ENCODE measurements at regions not wholly inside any gene's neighbourhood (a gene's known extent, or its start where the extent isn't known, plus 50 kb on each side); places are given as distances from the start of the nearest gene placed in this dataset.

- no peak for FAIRE-seq
Observed at GRCh38 chr11:111019871-111020670, 225.5 kb upstream of the POU2AF2 start.

GRCh38 chr11:111019451-111019850 lies 226.1 kb upstream of the POU2AF2 start:
- no peak for FAIRE-seq

GRCh38 chr11:111018566-111018965 lies 227.0 kb upstream of the POU2AF2 start:
- no peak for FAIRE-seq

DNA sequence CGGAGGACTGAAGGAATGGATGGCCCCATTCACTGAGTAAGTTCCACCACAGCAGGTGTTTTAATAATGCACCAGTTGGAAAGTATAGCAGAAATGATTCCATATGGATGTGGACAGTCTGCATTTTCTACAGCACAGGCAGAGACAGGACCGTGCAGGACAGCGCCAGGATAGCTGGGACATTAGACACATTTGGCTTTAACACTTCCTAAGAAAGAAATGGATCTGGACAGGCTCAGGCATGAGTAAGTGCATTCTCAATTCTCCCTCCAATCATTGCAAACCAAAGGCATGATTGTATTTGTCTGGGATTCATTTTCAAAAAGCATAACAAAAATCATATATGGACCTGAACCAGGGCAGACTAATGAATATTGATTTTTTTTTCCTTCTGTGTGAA lies 233.0 kb upstream of the POU2AF2 start:
- no peak for FAIRE-seq

DNA sequence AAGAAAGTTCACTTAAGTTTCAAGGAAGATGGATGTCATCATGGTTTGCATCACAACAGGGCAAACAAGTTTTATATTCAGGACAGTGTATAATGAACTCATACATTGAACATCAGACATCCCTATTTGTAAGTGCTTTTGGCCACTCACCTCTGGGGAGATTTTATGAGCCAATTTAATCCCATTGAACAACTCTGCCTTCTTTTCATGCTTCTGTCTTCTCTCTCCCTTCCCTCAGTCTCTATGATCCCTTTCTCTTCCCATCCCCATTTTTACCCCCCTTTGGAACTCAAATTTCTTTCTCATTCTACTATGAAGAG lies 234.3 kb upstream of the POU2AF2 start:
- no peak for FAIRE-seq

DNA sequence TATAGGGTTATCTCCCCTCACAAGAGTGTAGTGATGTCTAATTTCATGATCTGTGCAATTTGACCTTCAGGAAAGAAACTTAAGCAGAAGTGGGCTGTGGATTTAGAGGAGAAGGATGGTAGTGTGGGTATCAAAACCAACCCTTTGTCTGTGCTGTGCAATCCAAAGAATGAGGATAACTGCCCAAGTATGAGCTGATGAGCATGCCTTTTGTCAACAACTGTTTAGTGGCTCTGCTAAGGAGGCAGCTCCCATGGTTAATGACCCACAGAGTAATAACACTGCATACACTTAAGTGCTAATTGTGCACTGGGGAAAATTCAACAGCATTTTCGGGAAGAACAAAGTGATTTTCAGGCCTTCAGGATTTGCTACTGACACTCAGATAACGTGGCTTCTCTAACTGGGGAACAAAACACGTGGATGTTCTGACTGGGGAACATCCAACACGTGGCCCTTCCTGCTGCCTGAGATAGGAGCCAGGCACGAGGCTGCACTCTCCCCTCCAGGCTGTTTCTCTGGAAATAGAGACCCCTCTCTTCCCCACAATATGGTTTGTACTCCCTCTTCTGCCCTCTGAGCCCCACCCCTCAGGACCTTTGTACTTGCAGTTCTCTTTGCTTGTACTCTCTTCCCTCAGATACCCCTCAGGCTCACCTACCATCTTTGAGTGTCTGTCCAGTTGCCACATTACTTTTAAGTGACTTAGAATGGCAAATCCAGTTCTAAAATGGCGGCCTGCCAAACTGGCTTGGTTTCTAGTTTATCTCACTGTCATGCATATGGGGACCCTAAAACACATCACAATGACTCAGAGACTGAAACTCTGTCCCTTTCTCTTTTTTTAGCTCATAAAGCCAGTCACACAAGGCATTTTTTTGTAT lies 234.9 kb upstream of the POU2AF2 start:
- FAIRE-seq, result no peak

GRCh38 chr11:111006227-111006626 lies 239.3 kb upstream of the POU2AF2 start:
- FAIRE-seq, result no peak

DNA sequence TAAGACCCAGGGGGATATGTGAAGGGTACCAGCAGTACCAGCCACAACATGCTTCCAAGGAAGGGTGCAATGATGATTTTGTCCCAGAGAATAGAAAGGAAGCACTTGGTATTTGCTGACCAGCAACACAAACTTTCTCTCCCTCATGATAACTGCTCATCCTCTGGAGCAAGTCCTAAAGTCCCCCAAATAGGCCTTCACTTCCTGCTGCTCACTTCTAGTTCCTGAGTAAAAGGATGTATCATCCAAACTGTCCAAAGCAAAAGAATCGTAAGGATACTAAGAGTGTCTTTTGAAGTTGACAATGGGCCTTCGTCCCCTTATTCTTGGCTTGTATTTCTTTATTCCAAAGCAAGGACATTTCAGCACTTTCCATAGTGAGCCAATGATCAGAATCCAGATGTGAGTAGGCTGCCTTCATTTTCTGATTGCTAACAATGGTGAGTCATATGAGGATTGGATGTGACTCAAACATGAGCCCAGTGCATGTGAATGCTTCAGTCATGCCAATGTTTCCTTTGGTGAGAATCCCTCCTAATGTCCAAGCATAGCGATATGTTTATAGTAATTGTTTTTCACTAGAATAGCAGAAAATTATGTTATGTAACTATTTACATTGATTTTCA lies 243.4 kb upstream of the POU2AF2 start:
- no peak for FAIRE-seq

GRCh38 chr11:111001081-111001430 lies 244.5 kb upstream of the POU2AF2 start:
- FAIRE-seq, result no peak

DNA sequence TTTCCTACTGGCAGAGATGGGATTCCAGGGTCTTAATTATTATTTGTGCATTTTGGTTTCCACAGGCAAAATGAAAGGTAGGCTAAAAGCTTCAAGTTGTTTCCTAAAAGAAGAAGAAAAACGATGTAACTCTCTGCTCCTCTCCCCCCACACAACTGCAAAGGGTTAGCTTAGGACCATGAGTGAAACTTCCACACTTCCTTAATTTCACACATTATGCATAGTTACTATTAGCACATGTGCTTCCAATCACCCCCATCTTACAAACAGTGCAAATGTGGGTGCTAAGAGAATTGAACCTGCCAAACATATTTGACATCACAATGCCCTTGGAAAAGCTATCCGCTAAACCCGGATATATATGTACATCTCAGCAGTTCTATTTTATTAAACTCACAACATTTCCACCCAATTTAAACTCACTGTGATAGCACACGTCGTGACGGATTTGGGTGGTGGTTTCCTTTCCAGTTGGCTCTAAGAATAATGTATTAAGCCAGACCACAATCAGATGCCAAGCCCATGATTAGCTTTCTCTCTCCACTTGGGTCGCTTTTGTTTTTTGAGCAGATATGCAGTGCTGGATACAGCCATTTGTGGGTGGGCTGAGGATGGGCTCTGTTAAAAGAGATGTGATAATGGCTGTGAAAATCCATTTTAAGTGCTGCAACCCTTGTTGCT lies 245.0 kb upstream of the POU2AF2 start:
- FAIRE-seq, result no peak

GRCh38 chr11:110992481-110992880 lies 253.0 kb upstream of the POU2AF2 start:
- FAIRE-seq, result no peak

GRCh38 chr11:110991661-110992355 lies 253.7 kb upstream of the POU2AF2 start:
- no peak for FAIRE-seq

DNA sequence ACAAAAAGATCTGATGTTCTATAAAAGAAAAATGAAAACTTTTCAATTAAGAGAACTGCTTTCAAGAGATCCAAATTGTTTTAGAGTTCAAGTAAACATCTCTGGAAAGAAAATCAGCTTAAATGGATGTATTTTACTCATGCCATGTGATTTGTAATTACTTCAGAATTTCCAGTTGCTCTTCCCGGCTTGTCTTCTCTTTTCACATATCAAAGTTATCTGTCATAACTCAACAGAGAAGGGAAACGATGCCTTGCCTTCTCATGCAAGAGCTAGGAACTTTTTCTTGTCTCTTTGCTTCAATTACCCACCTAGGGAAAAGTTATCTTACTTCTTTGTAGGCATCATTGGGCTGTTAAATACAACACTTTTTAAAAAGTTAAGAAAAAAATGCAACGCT lies 255.2 kb upstream of the POU2AF2 start:
- FAIRE-seq, result no peak

DNA sequence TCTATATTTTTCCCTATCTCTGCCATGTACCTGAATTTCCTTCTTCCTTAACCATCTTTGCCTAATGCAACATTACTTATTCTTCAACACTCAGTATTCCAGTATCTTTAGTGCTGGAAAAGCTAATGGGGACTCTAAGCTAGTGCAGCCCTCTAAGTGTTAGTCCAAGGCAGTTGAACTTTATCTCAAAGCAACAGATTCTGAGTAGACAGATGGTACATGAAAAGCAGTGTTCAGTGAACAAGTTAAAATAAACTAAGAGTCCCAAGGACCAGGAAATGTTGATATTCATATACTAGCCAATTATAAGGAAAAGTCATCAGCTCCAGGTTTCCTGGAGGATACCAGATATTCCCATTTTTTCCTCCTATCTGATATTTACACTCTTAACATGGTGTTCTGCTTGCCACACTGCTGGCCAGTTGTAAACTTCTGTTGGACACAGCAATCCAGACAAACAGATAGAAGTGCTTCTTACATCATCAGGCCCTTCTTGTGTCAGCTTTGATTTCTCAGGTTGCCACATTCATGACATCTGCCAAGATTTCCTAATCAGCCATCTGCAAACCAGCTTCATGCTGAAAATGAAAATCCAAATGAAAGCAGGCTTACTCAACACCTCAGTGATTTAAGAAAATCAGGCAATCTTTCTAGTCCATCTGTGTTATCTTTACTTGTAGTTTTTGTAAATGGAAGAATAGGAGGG lies 255.9 kb upstream of the POU2AF2 start:
- no peak for FAIRE-seq

GRCh38 chr11:110988671-110989070 lies 256.9 kb upstream of the POU2AF2 start:
- no peak for FAIRE-seq

GRCh38 chr11:110986016-110986415 lies 259.5 kb upstream of the POU2AF2 start:
- no peak for FAIRE-seq

- FAIRE-seq, result no peak
Observed at GRCh38 chr11:110985547-110985946, 260.0 kb upstream of the POU2AF2 start.

- no peak for FAIRE-seq
Observed at GRCh38 chr11:110984693-110985092, 260.8 kb upstream of the POU2AF2 start.

GRCh38 chr11:110984147-110984546 lies 261.4 kb upstream of the POU2AF2 start:
- FAIRE-seq, result no peak

GRCh38 chr11:110982214-110982613 lies 263.3 kb upstream of the POU2AF2 start:
- no peak for FAIRE-seq

- no peak for FAIRE-seq
Observed at GRCh38 chr11:110979696-110980095, 265.8 kb upstream of the POU2AF2 start.

GRCh38 chr11:110977661-110978060 lies 265.4 kb upstream of the ARHGAP20 start:
- no peak for FAIRE-seq

All from colon (tissue), 2 donors.